Thyroid gland (tissue), 4 donors: ENCODE measurements at regions not wholly inside any gene's neighbourhood (a gene's known extent, or its start where the extent isn't known, plus 50 kb on each side); places are given as distances from the start of the nearest gene placed in this dataset.

Experiments
- CTCF ChIP-seq, 6 experiments: fragments of 200-600 bp in 3 of 6; fragments of 450-650 bp in 3 of 6; sonication (generic) in 3 of 6; IDR thresholded peaks; one replicate each; pipeline ENCODE4 v1.5.1; 2016 to 2019; ENCODE audit warnings: antibody characterized with exemption in 6 of 6, mild to moderate bottlenecking in 2 of 6, inconsistent platforms in 1 of 6, moderate library complexity in 1 of 6
- POLR2A ChIP-seq, 2 donors: fragments of 450-650 bp; IDR thresholded peaks; one replicate each; pipeline ENCODE4 v1.6.1; 2017; ENCODE audit warnings: antibody characterized with exemption in 2 of 2, mild to moderate bottlenecking in 2 of 2, moderate library complexity in 1 of 2

- TF ChIP-seq CTCF (IDR thresholded peaks at IDR 0.05) (no peak), POLR2A (IDR thresholded peaks at IDR 0.05) (no peak)
These were observed 1256.0 kb downstream of the ROBO1 start for GRCh38 chr3:78511840-78512239.
